GM12872 (cell line): ENCODE measurements at regions not wholly inside any gene's neighbourhood (a gene's known extent, or its start where the extent isn't known, plus 50 kb on each side); places are given as distances from the start of the nearest gene placed in this dataset.

Experiments used
- CTCF ChIP-seq: IDR thresholded peaks from 3 replicates; pipeline ENCODE4 v1.5.1; 2011; ENCODE audit warnings: low read depth, mild to moderate bottlenecking, low read length, moderate library complexity; ENCODE audit not compliant: insufficient read depth

- TF ChIP-seq CTCF = no peak
Observed at GRCh38 chr13:84972907-84973306, 826.3 kb downstream of the SLITRK6 start.

GRCh38 chr13:84962849-84963248, 836.4 kb downstream of the SLITRK6 start:
- TF ChIP-seq CTCF = no peak

GRCh38 chr13:84962141-84962750, 837.0 kb downstream of the SLITRK6 start:
- TF ChIP-seq CTCF = no peak

- TF ChIP-seq CTCF = no peak
Observed at GRCh38 chr13:84961023-84961422, 838.2 kb downstream of the SLITRK6 start.

GRCh38 chr13:84959818-84960217, 839.4 kb downstream of the SLITRK6 start:
- TF ChIP-seq CTCF = no peak

- no peak for TF ChIP-seq CTCF
Observed at GRCh38 chr13:84954636-84955035, 844.6 kb downstream of the SLITRK6 start.

- TF ChIP-seq CTCF = no peak
Observed at GRCh38 chr13:84951128-84951527, 848.1 kb downstream of the SLITRK6 start.
